HepG2 (cell line): ENCODE measurements at regions not wholly inside any gene's neighbourhood (a gene's known extent, or its start where the extent isn't known, plus 50 kb on each side); places are given as distances from the start of the nearest gene placed in this dataset.

Source experiments
- ATF7 ChIP-seq, 2 experiments: fragments of 450-650 bp in 1 of 2; sonication (generic) in 1 of 2; formaldehyde crosslinking in 1 of 2; IDR thresholded peaks; 2 replicates each; pipeline versions ENCODE4 v1.4.0 to v1.6.1; 2016 to 2020; ENCODE audit warnings: antibody characterized with exemption in 1 of 2, mild to moderate bottlenecking in 1 of 2, missing genetic modification reagents in 1 of 2
- ETS1 ChIP-seq: sonication (generic); formaldehyde crosslinking; IDR thresholded peaks from 2 replicates; pipeline ENCODE4 v1.4.0; 2020; ENCODE audit warnings: missing genetic modification reagents
- GMEB2 ChIP-seq: IDR thresholded peaks from 2 replicates; pipeline ENCODE4 v1.6.1; 2016; ENCODE audit warnings: missing biosample characterization, missing genetic modification reagents, low read depth
- NAIF1 ChIP-seq: sonication (generic); formaldehyde crosslinking; IDR thresholded peaks from 2 replicates; pipeline ENCODE4 v1.5.0; 2020; ENCODE audit warnings: mild to moderate bottlenecking, missing genetic modification reagents, borderline replicate concordance
- TF ChIP-seq, protein P1 (sequence below): sonication (generic); formaldehyde crosslinking; IDR thresholded peaks from 2 replicates; pipeline ENCODE4 v1.8.0; 2022; ENCODE audit warnings: mild to moderate bottlenecking, missing genetic modification reagents, moderate library complexity
- TF ChIP-seq, protein P2 (sequence below): sonication (generic); formaldehyde crosslinking; IDR thresholded peaks from 2 replicates; pipeline ENCODE4 v1.5.0; 2020; ENCODE audit warnings: mild to moderate bottlenecking, missing genetic modification reagents, borderline replicate concordance

DNA sequence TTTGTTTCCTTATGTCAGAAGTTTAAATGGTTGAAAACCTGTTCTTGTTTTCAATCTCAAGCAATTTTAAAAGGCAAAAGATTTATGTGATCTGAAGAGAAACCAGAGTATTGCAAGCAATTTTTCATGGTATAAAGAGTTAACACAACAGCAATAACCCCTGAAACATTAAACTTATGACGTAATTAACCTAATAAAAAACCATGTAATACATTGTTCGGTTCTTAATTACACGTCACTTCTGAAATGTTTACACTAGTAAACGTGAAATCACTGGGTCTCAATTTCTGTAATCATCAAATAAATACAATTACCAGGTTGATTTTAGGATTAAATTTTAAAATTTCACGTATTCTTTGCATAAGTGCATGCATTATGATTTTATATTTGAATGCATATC, 914.5 kb downstream of the NLGN4X start (continued):
- TF ChIP-seq, protein P1, sequence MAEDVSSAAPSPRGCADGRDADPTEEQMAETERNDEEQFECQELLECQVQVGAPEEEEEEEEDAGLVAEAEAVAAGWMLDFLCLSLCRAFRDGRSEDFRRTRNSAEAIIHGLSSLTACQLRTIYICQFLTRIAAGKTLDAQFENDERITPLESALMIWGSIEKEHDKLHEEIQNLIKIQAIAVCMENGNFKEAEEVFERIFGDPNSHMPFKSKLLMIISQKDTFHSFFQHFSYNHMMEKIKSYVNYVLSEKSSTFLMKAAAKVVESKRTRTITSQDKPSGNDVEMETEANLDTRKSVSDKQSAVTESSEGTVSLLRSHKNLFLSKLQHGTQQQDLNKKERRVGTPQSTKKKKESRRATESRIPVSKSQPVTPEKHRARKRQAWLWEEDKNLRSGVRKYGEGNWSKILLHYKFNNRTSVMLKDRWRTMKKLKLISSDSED (CRISPR knock-in tag) = no peak
- TF ChIP-seq NAIF1 (CRISPR knock-in tag) (no peak), GMEB2 (no peak), ATF7 (IDR thresholded peaks at IDR 0.05) (peak; percentile 81), ATF7 (CRISPR knock-in tag; IDR thresholded peaks at IDR 0.05) (no peak), ETS1 (CRISPR knock-in tag) (no peak)
- TF ChIP-seq, protein P2, sequence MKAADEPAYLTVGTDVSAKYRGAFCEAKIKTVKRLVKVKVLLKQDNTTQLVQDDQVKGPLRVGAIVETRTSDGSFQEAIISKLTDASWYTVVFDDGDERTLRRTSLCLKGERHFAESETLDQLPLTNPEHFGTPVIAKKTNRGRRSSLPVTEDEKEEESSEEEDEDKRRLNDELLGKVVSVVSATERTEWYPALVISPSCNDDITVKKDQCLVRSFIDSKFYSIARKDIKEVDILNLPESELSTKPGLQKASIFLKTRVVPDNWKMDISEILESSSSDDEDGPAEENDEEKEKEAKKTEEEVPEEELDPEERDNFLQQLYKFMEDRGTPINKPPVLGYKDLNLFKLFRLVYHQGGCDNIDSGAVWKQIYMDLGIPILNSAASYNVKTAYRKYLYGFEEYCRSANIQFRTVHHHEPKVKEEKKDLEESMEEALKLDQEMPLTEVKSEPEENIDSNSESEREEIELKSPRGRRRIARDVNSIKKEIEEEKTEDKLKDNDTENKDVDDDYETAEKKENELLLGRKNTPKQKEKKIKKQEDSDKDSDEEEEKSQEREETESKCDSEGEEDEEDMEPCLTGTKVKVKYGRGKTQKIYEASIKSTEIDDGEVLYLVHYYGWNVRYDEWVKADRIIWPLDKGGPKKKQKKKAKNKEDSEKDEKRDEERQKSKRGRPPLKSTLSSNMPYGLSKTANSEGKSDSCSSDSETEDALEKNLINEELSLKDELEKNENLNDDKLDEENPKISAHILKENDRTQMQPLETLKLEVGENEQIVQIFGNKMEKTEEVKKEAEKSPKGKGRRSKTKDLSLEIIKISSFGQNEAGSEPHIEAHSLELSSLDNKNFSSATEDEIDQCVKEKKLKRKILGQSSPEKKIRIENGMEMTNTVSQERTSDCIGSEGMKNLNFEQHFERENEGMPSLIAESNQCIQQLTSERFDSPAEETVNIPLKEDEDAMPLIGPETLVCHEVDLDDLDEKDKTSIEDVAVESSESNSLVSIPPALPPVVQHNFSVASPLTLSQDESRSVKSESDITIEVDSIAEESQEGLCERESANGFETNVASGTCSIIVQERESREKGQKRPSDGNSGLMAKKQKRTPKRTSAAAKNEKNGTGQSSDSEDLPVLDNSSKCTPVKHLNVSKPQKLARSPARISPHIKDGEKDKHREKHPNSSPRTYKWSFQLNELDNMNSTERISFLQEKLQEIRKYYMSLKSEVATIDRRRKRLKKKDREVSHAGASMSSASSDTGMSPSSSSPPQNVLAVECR (CRISPR knock-in tag) = no peak
- TF ChIP-seq, all 625 proteins: peak for 2
